ENCODE measurements at regions not wholly inside any gene's neighbourhood (a gene's known extent, or its start where the extent isn't known, plus 50 kb on each side); places are given as distances from the start of the nearest gene placed in this dataset.

GRCh38 chr16:11452298-11452697, 107.0 kb downstream of the RMI2 start:
- no peak for TF ChIP-seq PAX8 (CRISPR knock-in tag; IDR thresholded peaks at IDR 0.05; ENCODE audit: borderline replicate concordance)
- no peak for TF ChIP-seq HNRNPH1 (optimal IDR thresholded peaks at IDR 0.05; ENCODE audit: low read depth, low read length)
- no peak for TF ChIP-seq EP300 (IDR thresholded peaks at IDR 0.05; ENCODE audit: low read depth in 2 of 2, low read length in 2 of 2)
- no peak for TF ChIP-seq EP300 (CRISPR knock-in tag; IDR thresholded peaks at IDR 0.05; ENCODE audit: borderline replicate concordance)
- TF ChIP-seq U2AF1 (optimal IDR thresholded peaks at IDR 0.05; ENCODE audit: low read depth, low read length), result no peak
- no peak for TF ChIP-seq ZNF549 (CRISPR knock-in tag; IDR thresholded peaks at IDR 0.05)
- TF ChIP-seq CTCF (CRISPR knock-in tag; IDR thresholded peaks at IDR 0.05), result no peak
- no peak for TF ChIP-seq FLYWCH1 (CRISPR knock-in tag; IDR thresholded peaks at IDR 0.05)
- TF ChIP-seq ZBTB40 (IDR thresholded peaks at IDR 0.05), result no peak
- TF ChIP-seq ZBTB40 (CRISPR knock-in tag; IDR thresholded peaks at IDR 0.05), result no peak
- no peak for TF ChIP-seq FOXM1 (CRISPR knock-in tag; IDR thresholded peaks at IDR 0.05)
- no peak for TF ChIP-seq ZNF318 (CRISPR knock-in tag; IDR thresholded peaks at IDR 0.05)
- no peak for TF ChIP-seq ZNF766 (CRISPR knock-in tag; IDR thresholded peaks at IDR 0.05; ENCODE audit: borderline replicate concordance)
- no peak for TF ChIP-seq SMARCC2 (IDR thresholded peaks at IDR 0.05)

All from HepG2 (cell line).